ENCODE measurements at regions not wholly inside any gene's neighbourhood (a gene's known extent, or its start where the extent isn't known, plus 50 kb on each side); places are given as distances from the start of the nearest gene placed in this dataset.
"Not testable (repeated sequence)": the region's sequence is repeated elsewhere in the genome, so short reads cannot be mapped to it uniquely, and the experiment has no call there.

GRCh38 chr1:194028002-194028401 lies 841.6 kb upstream of the B3GALT2 start:
- DNase-seq (ENCODE audit: insufficient read length, low spot score): no peak
- no peak for FAIRE-seq

- FAIRE-seq: peak; percentile 16
- no peak for DNase-seq (ENCODE audit: insufficient read length, low spot score)
Observed at GRCh38 chr1:194026422-194026821, 840.0 kb upstream of the B3GALT2 start.

DNA sequence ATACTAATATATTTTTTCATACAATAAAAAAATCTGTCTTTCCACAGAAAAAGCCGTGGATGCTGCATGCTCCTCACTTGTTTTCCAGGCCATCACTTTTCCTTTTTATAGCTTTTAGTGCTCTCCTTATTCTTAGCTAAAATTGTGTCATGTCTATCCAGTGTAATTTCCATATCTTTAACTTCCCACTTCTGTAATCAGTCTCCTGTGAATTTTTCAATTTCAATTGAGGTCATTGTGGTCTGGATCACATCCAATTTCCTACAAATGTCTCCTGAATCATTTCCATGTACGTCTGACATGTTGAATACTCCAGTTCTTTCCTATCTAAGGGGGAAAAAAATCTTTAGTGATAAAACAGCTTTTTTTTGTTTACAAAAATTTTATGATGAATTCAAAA lies 838.2 kb upstream of the B3GALT2 start:
- DNase-seq (ENCODE audit: insufficient read length, low spot score) (peak; percentile 48), FAIRE-seq (no peak)

- no peak for FAIRE-seq
- no peak for DNase-seq (ENCODE audit: insufficient read length, low spot score)
Observed at GRCh38 chr1:194014014-194014413, 827.6 kb upstream of the B3GALT2 start.

GRCh38 chr1:194013561-194013960 lies 827.1 kb upstream of the B3GALT2 start:
- DNase-seq (ENCODE audit: insufficient read length, low spot score): no peak

DNA sequence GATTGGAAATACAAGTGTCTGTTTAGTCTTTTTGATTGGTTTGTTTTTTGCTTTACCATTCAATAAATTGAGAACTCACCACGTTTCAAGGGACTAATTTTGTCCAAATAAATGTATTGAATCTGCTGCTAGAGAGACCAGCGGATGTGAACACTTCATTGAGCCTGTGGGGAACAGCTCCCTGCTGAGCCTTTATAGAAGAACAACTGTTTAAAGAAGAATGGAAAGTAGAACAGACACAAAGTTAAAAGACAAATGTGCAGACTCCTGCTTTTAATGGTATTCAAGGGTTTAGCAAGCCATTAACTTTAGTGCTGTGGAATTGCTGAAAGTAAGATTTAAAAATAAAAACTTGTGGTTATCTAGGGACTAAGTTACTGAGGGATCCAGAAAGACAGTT lies 817.7 kb upstream of the B3GALT2 start:
- DNase-seq (ENCODE audit: insufficient read length, low spot score): no peak

More at GRCh38 chr1:194013561-194013960, 827.1 kb upstream of the B3GALT2 start:
- no peak for FAIRE-seq

DNA sequence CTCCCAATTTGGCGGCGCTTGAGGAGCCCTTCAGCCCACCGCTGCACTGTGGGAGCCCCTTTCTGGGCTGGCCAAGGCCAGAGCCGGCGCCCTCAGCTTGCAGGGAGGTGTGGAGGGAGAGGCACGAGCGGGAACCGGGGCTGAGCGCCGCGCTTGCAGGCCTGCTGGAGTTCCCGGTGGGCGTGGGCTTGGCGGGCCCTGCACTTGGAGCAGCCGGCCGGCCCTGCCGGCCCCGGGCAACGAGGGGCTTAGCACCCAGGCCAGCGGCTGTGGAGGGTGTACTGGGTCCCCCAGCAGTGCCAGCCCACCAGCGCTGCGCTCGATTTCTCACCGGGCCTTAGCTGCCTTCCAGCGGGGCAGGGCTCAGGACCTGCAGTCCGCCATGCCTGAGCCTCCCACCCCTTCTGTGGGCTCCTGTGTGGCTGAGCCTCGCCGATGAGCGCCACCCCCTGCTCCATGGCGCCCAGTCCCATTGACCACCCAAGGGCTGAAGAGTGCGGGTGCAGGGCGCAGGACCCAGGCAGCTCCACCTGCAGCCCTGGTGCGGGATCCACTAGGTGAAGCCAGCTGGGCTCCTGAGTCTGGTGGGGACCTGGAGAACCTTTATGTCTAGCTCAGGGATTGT lies 815.4 kb upstream of the B3GALT2 start:
- not testable (repeated sequence) for FAIRE-seq

More for the DNA sequence above, 817.7 kb upstream of the B3GALT2 start:
- no peak for FAIRE-seq

DNA sequence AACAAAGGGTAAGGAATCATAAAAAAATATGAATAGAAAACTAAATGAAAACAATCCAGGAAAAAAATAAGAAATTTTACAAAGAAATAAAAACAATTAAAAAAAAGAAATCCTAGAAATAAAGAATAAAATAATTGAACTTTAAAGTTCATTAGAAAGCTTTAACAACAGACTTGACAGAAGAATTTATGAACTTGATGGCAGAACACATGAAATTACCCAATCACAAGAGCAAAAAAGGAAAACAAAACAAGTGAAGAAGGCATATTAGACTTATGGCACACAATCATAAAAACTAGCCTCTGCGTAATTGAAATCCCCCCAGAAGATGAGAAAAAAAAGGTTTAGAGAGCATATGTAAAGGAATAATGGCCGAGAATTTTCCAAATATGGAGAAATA lies 802.5 kb upstream of the B3GALT2 start:
- DNase-seq (ENCODE audit: insufficient read length, low spot score): no peak
- FAIRE-seq: no peak

More for the DNA sequence above, 815.4 kb upstream of the B3GALT2 start:
- not testable (repeated sequence) for DNase-seq (ENCODE audit: insufficient read length, low spot score)

GRCh38 chr1:193979219-193979618 lies 792.8 kb upstream of the B3GALT2 start:
- FAIRE-seq (no peak), DNase-seq (ENCODE audit: insufficient read length, low spot score) (no peak)

GRCh38 chr1:193974286-193974798 lies 787.9 kb upstream of the B3GALT2 start:
- DNase-seq (ENCODE audit: insufficient read length, low spot score) (no peak), FAIRE-seq (no peak)

- FAIRE-seq (no peak), DNase-seq (ENCODE audit: insufficient read length, low spot score) (no peak)
Observed at GRCh38 chr1:193973428-193973827, 787.0 kb upstream of the B3GALT2 start.

- peak; percentile 62 for DNase-seq (ENCODE audit: insufficient read length, low spot score)
- no peak for FAIRE-seq
Observed at GRCh38 chr1:193971595-193971994, 785.2 kb upstream of the B3GALT2 start.

GRCh38 chr1:193960499-193960898 lies 774.1 kb upstream of the B3GALT2 start:
- FAIRE-seq: no peak
- DNase-seq (ENCODE audit: insufficient read length, low spot score): no peak

DNA sequence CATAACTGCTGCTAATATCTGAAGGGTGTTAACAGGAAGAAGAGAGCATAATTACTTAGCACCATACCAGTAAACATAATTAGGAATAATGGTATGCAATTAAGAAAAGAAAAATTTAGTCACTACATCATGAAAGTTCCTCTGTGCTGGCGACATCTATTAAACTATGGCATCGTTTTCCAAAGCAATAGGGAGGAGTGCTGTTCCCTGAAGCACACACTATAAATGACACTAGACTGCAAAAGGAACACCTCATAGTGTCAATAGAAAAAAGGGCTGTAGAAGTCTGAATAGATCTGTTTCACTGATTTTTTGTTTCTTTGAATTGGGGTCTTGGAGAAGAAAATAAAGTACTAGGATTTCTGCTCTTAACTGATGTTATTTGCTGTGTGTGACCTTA lies 773.6 kb upstream of the B3GALT2 start:
- FAIRE-seq (no peak), DNase-seq (ENCODE audit: insufficient read length, low spot score) (no peak)

DNA sequence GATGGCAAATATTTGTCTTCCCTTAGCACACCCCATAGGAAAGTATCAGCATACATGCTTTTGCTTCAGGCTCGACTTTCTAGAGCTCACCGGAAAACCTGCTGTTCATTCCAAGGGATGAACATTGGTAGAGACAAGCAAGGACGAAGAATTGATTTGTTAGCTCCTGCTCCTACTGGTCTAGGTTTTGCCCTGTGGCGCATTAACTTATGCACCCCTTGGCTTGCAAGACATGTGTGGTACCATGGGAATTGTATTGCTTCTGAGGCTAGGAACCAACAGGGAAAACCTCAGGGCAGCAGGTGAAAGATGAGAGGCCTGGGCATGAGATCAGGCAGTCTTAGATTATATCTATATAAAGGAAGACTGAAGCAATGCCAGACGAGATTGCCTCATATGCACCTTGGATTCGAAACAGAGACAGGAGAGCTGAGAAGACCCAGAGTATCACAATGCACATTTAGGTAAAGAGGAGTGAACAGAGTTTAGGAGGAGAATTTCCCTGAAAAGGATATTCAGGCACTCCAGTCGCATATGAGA lies 771.2 kb upstream of the B3GALT2 start:
- FAIRE-seq (no peak), DNase-seq (ENCODE audit: insufficient read length, low spot score) (no peak)

DNA sequence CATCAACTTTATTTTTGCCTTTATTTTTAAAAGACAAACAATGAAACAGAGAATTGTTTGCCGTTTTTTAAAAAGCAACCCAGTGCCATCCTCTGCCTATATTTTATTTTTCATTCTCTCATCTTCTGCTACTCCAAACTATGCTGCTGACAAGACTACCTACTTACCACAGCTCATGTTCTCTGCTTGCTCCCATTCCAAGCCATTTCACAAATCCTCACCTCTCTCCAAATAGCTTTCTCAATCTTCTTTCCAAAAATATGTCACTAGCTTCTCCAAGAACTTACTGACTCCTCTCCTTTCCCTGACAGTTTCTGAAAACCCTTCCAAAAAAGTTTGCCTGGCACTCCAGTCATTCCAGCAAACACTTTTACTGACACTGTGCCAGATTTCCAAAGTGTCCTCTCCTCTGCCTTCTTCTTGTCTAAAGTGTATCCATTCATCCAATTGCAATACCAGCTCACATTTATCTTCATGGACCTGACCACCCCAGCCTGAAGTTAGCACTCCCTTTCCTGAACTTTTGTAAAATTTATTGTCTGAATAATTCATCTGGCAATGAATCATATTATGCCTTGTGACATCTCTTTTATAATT lies 766.5 kb upstream of the B3GALT2 start:
- no peak for FAIRE-seq
- DNase-seq (ENCODE audit: insufficient read length, low spot score): no peak

DNA sequence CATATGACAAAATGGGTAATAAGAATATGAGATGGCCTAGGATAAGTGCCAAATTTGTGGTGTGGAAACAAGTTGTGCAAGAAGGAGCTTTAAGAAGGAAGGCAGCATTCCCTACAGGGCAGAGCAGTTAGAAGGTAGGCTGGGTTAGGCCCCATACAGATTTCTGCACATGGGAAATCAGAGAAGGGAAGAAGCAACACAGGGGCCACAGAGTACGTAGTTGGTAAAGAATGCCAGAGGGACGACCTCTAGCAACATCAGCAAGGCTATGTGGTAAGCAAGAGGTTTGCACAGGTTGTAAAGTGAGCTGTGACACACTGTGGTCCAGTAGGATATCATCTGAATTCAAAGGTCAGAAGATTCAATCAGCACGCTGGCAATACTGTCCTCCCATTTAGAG lies 765.6 kb upstream of the B3GALT2 start:
- FAIRE-seq: no peak

GRCh38 chr1:193944454-193944853 lies 758.0 kb upstream of the B3GALT2 start:
- no peak for DNase-seq (ENCODE audit: insufficient read length, low spot score)
- FAIRE-seq: no peak

More for the DNA sequence above, 765.6 kb upstream of the B3GALT2 start:
- no peak for DNase-seq (ENCODE audit: insufficient read length, low spot score)

DNA sequence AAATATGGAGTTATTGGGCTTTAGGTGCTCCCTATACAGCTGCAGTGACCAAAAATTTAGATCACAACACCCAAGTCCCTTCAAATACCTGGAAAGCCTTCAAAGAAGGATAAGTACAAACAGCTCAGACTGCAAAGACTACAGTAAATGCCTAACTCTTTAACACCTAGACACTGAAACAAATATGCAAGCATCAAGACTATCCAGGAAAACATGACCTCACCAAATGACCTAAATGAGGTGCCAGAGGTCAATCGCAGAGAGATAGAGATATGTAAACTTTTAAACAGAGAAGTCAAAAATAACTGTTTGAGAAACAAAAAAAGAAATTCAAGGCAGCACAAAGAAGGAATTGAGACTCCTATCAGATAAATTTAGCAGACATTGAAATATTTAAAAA lies 753.8 kb upstream of the B3GALT2 start:
- no peak for FAIRE-seq
- no peak for DNase-seq (ENCODE audit: insufficient read length, low spot score)

GRCh38 chr1:193939585-193939984 lies 753.2 kb upstream of the B3GALT2 start:
- FAIRE-seq: no peak

GRCh38 chr1:193937308-193937707 lies 750.9 kb upstream of the B3GALT2 start:
- FAIRE-seq (no peak), DNase-seq (ENCODE audit: insufficient read length, low spot score) (no peak)

More at GRCh38 chr1:193939585-193939984, 753.2 kb upstream of the B3GALT2 start:
- DNase-seq (ENCODE audit: insufficient read length, low spot score): no peak

DNA sequence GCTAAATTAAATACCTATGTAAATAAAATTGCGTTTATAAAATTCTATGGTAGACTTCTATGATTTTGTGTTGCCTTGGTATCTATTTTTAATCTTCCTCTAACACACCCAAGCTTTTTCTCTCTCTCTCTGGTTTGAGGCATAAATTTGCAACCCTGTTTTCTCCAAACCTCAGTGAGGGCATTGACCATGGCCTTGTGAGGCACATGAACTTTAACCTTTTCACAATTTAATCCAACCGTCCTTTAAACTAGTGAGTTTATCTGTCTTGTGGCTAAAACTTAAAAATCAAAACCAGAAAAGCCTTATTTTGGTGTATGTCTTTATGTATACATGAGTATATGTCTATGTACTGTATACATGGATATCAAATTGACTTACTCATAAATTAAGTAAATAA lies 746.6 kb upstream of the B3GALT2 start:
- FAIRE-seq: no peak
- no peak for DNase-seq (ENCODE audit: insufficient read length, low spot score)

Data from HTR-8/SVneo (cell line).